ENCODE measurements at regions not wholly inside any gene's neighbourhood (a gene's known extent, or its start where the extent isn't known, plus 50 kb on each side); places are given as distances from the start of the nearest gene placed in this dataset.

DNA sequence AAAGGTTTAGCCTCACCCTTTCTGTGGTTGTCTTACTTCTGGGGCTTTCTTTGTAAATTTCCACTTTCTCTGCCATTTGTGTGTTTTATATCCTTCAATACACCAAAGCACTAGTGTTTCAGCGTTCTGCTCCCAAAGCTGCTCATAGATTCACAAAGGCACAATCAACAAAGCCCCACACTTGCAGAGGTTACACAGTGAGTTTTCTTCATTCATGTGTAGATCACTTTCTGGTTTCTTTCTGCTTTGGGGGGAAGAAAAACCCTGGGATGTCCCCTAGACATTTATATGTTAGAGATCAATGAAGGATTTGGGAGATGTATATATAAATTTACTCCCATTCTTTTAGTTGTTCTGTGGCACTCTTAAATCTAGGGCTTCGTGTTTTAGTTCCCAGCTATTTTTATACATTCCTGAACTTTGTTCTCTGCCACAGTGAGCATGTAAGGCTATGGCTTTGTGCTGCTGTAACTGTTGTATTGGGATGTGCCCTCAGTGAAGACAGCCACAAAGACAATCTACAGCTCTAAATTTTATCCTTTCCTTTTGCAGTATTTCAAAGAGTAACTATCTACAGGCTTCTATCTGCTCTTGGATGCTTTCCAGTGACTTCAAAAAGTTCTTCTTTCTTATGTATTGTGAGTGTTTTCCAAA lies 636.5 kb downstream of the ZBBX start (continued):
- no peak for TF ChIP-seq BCL3 (IDR thresholded peaks at IDR 0.05)
- no peak for TF ChIP-seq HDAC2 (IDR thresholded peaks at IDR 0.05)
- no peak for TF ChIP-seq EHMT2 (IDR thresholded peaks at IDR 0.05; ENCODE audit: low read depth)
- no peak for TF ChIP-seq HOXA7 (CRISPR knock-in tag; IDR thresholded peaks at IDR 0.05)
- no peak for TF ChIP-seq JUN (IDR thresholded peaks at IDR 0.05)
- TF ChIP-seq MAFK (IDR thresholded peaks at IDR 0.05; ENCODE audit: partially characterized antibody): no peak
- TF ChIP-seq PHF8 (IDR thresholded peaks at IDR 0.05; ENCODE audit: borderline replicate concordance, low read depth): no peak
- no peak for TF ChIP-seq BHLHE40 (IDR thresholded peaks at IDR 0.05; ENCODE audit: low read depth, low read length)
- TF ChIP-seq, protein P1, sequence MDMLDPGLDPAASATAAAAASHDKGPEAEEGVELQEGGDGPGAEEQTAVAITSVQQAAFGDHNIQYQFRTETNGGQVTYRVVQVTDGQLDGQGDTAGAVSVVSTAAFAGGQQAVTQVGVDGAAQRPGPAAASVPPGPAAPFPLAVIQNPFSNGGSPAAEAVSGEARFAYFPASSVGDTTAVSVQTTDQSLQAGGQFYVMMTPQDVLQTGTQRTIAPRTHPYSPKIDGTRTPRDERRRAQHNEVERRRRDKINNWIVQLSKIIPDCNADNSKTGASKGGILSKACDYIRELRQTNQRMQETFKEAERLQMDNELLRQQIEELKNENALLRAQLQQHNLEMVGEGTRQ (IDR thresholded peaks at IDR 0.05): no peak

DNA sequence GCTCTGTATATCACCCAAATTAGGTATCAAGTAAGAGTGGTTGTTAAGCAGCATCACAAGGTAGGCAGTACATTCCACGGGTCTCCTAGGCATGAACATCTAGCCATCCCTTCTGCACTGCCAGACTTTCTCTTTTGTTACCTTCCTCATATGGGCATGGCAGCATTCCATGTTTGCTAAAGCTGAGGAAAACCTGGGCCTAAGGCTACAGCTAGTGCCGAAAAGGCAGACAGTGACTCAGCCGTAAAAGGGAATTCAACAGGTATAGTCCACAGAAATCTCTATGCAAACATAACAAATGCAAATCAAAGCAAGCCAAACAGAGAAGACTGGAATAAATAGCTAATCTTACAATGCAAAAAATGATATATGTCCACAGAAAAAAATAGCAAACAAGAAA lies 645.4 kb downstream of the ZBBX start:
- no peak for ATAC-seq
- CTCF ChIA-PET: no interaction called here

GRCh38 chr3:166731701-166732100 lies 648.4 kb downstream of the ZBBX start:
- ChIA-PET POLR2A (no interaction called here), CTCF (no interaction called here)
- Histone ChIP-seq H3K4me1 (no peaks in the 10 kb centered on the region), H3K4me3 (no peak overlapping the region), H3K4me2 (no peak overlapping the region), H3K9me3 (no peaks in the 10 kb centered on the region), H3K27ac (no peak overlapping the region)
- FAIRE-seq (no peak), DNase-seq (ENCODE audit: low read depth in 1 of 2, low spot score in 1 of 2) (no peak), ATAC-seq (no peak)
- TF ChIP-seq FOSL2 (IDR thresholded peaks at IDR 0.05) (no peak), FOSL2 (CRISPR knock-in tag; IDR thresholded peaks at IDR 0.05) (no peak)
- 48% methylated on average over 1 of the region's 1 CpG for WGBS (ENCODE audit: missing lambda C conversion rate)

More for the DNA sequence above, 645.4 kb downstream of the ZBBX start:
- WGBS (ENCODE audit: missing lambda C conversion rate): 33% methylated on average over 3 of the region's 3 CpGs
- Histone ChIP-seq H3K4me3 (no peak overlapping the region), H3K4me1 (no peaks in the 10 kb centered on the region), H3K27ac (no peak overlapping the region), H3K9me3 (no peaks in the 10 kb centered on the region), H3K4me2 (no peak overlapping the region)
- TF ChIP-seq HOXA7 (CRISPR knock-in tag; IDR thresholded peaks at IDR 0.05): no peak
- TF ChIP-seq EHMT2 (IDR thresholded peaks at IDR 0.05; ENCODE audit: low read depth): no peak
- TF ChIP-seq ATOH8 (CRISPR knock-in tag; IDR thresholded peaks at IDR 0.05; ENCODE audit: low read depth): no peak
- no peak for TF ChIP-seq RAD21 (conservative IDR thresholded peaks at IDR 0.05 in 1 of 2, IDR thresholded peaks at IDR 0.05 in 1 of 2)
- TF ChIP-seq, protein P2, sequence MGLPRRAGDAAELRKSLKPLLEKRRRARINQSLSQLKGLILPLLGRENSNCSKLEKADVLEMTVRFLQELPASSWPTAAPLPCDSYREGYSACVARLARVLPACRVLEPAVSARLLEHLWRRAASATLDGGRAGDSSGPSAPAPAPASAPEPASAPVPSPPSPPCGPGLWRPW (IDR thresholded peaks at IDR 0.05): no peak
- TF ChIP-seq HOXB13 (CRISPR knock-in tag; IDR thresholded peaks at IDR 0.05; ENCODE audit: low read depth): no peak
- POLR2A ChIA-PET: no interaction called here
- no peak for DNase-seq (ENCODE audit: low read depth in 1 of 2, low spot score in 1 of 2)
- no peak for FAIRE-seq

DNA sequence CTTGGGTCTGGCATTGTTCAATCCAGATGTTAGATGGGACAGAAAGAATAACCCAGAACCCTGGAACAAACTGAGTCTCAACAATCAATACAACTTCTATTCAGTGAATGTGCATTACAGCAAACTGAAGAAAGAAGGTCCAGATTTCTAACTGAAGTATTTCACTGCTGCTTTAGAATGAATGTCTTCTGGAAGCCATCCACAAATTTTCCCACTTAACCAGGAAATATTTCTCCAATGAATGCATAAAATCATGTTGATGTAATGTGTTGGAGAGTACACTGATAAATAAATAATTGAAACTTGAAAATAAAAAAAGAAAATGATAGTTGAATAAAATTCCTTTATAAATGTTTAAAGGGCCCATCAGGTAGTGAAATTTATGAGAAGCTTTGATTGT lies 658.6 kb downstream of the ZBBX start:
- Histone ChIP-seq H3K27ac (no peak overlapping the region), H3K9me3 (no peaks in the 10 kb centered on the region), H3K4me2 (no peak overlapping the region), H3K4me3 (no peak overlapping the region), H3K4me1 (no peaks in the 10 kb centered on the region)
- CTCF ChIA-PET: no interaction called here
- TF ChIP-seq GATA3 (IDR thresholded peaks at IDR 0.05; ENCODE audit: borderline replicate concordance) (no peak), MAFK (IDR thresholded peaks at IDR 0.05; ENCODE audit: partially characterized antibody) (no peak), KDM5A (IDR thresholded peaks at IDR 0.05) (no peak), HEYL (CRISPR knock-in tag; IDR thresholded peaks at IDR 0.05) (no peak), RAD21 (conservative IDR thresholded peaks at IDR 0.05 in 1 of 2, IDR thresholded peaks at IDR 0.05 in 1 of 2) (no peak), EHF (CRISPR knock-in tag; IDR thresholded peaks at IDR 0.05) (no peak)
- TF ChIP-seq, protein P3, sequence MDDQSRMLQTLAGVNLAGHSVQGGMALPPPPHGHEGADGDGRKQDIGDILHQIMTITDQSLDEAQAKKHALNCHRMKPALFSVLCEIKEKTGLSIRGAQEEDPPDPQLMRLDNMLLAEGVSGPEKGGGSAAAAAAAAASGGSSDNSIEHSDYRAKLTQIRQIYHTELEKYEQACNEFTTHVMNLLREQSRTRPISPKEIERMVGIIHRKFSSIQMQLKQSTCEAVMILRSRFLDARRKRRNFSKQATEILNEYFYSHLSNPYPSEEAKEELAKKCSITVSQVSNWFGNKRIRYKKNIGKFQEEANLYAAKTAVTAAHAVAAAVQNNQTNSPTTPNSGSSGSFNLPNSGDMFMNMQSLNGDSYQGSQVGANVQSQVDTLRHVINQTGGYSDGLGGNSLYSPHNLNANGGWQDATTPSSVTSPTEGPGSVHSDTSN (IDR thresholded peaks at IDR 0.05): no peak
- DNase-seq (ENCODE audit: low read depth in 1 of 2, low spot score in 1 of 2): no peak
- ATAC-seq: no peak
- FAIRE-seq: no peak
- POLR2A ChIA-PET: no interaction called here
